Fibroblast of lung (primary cell): ENCODE measurements at regions not wholly inside any gene's neighbourhood (a gene's known extent, or its start where the extent isn't known, plus 50 kb on each side); places are given as distances from the start of the nearest gene placed in this dataset.

ENCODE experiments used
- DNase-seq, 2 donors: peaks; one replicate each; pipeline versions ENCODE4 v3.0.0 to v3.0.0-alpha.2; 2010; ENCODE audit warnings: low read depth in 2 of 2
- H2AFZ ChIP-seq: 2 replicates; pipeline ENCODE4 v1.5.1; 2012; ENCODE audit warnings: low read length, control low read depth, inconsistent platforms
- H3K27ac ChIP-seq: 2 replicates; pipeline ENCODE4 v1.5.1; 2011; ENCODE audit warnings: low read length, control low read depth; ENCODE audit not compliant: insufficient read depth
- H3K27me3 ChIP-seq: 2 replicates; pipeline ENCODE4 v1.5.1; 2011; ENCODE audit warnings: mild to moderate bottlenecking, low read length; ENCODE audit not compliant: control insufficient read depth, insufficient read depth
- H3K36me3 ChIP-seq: 2 replicates; pipeline ENCODE4 v1.5.1; 2011; ENCODE audit warnings: low read length; ENCODE audit not compliant: control insufficient read depth, insufficient read depth
- H3K4me1 ChIP-seq: 2 replicates; pipeline ENCODE4 v1.5.1; 2011; ENCODE audit warnings: low read length; ENCODE audit not compliant: control insufficient read depth, insufficient read depth; ENCODE audit errors: extremely low read depth
- H3K4me2 ChIP-seq: 2 replicates; pipeline ENCODE4 v1.5.1; 2011; ENCODE audit warnings: low read length, control low read depth; ENCODE audit not compliant: insufficient read depth; ENCODE audit errors: extremely low read depth
- H3K4me3 ChIP-seq, 4 experiments: fragments of 200-600 bp in 1 of 4; sonication (generic) in 1 of 4; replicated peaks in 1 of 4; 2 replicates each; pipeline ENCODE4 v1.5.1; 2011 to 2016; ENCODE audit warnings: low read length in 4 of 4, low read depth in 3 of 4, mild to moderate bottlenecking in 3 of 4, control low read depth in 2 of 4, inconsistent platforms in 1 of 4, mixed read lengths in 1 of 4; ENCODE audit not compliant: insufficient read depth in 1 of 4; ENCODE audit errors: control extremely low read depth in 1 of 4
- H3K79me2 ChIP-seq: 2 replicates; pipeline ENCODE4 v1.5.1; 2012; ENCODE audit warnings: mild to moderate bottlenecking, low read length, inconsistent platforms; ENCODE audit not compliant: control insufficient read depth, insufficient read depth
- H3K9ac ChIP-seq: 2 replicates; pipeline ENCODE4 v1.5.1; 2011; ENCODE audit warnings: mild to moderate bottlenecking, low read length, control low read depth; ENCODE audit not compliant: insufficient read depth
- H3K9me3 ChIP-seq: 2 replicates; pipeline ENCODE4 v1.5.1; 2012; ENCODE audit warnings: low read depth, low read length; ENCODE audit not compliant: control insufficient read depth, insufficient read depth
- H4K20me1 ChIP-seq: 2 replicates; pipeline ENCODE4 v1.5.1; 2011; ENCODE audit warnings: low read length; ENCODE audit not compliant: control insufficient read depth, insufficient read depth; ENCODE audit errors: extremely low read depth
- EZH2 ChIP-seq: IDR thresholded peaks from 2 replicates; pipeline ENCODE4 v1.5.1; 2012; ENCODE audit warnings: low read length, control low read depth, mild to moderate bottlenecking; ENCODE audit errors: missing control alignments
- TF ChIP-seq, protein P1 (sequence below), 2 donors: IDR thresholded peaks in 1 of 2; conservative IDR thresholded peaks in 1 of 2; 1 replicate in 1 of 2; 2 replicates in 1 of 2; pipeline ENCODE4 v1.5.1; 2011 to 2012; ENCODE audit warnings: low read length in 2 of 2, control low read depth in 1 of 2, inconsistent platforms in 1 of 2, low read depth in 1 of 2, mild to moderate bottlenecking in 1 of 2

DNA sequence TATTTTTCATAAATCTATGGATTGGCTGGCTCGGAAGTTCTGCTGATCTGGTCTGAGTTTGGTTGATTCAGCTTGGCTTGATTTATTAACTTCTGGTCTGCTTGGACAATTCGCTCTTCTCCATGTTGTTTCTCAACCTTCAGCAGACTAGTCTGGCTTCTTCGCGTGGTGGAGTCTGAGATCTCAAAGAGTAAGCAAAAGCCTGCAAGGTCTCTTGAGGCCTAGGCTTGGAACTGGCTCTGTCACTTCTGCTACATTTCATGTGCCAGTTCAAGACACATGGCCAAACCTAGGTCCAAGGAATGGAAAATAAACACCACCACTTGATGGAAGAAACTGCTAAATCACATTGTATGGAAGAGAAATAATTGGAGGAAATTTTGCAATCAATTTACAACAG is 115.1 kb upstream of the JAG1 start:
- no peaks in the 10 kb centered on the region for H3K36me3 ChIP-seq
- H4K20me1 ChIP-seq = no peaks in the 10 kb centered on the region
- H3K79me2 ChIP-seq = no peaks in the 10 kb centered on the region
- H3K9ac ChIP-seq = no peak overlapping the region
- TF ChIP-seq EZH2 = no peak
- TF ChIP-seq, protein P1, sequence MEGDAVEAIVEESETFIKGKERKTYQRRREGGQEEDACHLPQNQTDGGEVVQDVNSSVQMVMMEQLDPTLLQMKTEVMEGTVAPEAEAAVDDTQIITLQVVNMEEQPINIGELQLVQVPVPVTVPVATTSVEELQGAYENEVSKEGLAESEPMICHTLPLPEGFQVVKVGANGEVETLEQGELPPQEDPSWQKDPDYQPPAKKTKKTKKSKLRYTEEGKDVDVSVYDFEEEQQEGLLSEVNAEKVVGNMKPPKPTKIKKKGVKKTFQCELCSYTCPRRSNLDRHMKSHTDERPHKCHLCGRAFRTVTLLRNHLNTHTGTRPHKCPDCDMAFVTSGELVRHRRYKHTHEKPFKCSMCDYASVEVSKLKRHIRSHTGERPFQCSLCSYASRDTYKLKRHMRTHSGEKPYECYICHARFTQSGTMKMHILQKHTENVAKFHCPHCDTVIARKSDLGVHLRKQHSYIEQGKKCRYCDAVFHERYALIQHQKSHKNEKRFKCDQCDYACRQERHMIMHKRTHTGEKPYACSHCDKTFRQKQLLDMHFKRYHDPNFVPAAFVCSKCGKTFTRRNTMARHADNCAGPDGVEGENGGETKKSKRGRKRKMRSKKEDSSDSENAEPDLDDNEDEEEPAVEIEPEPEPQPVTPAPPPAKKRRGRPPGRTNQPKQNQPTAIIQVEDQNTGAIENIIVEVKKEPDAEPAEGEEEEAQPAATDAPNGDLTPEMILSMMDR (conservative IDR thresholded peaks at IDR 0.05 in 1 of 2, IDR thresholded peaks at IDR 0.05 in 1 of 2; ENCODE audit: low read depth in 1 of 2, low read length in 2 of 2) = no peak
- no peak for DNase-seq
- no peak overlapping the region for H3K4me2 ChIP-seq
- no peaks in the 10 kb centered on the region for H3K9me3 ChIP-seq
- H3K4me1 ChIP-seq = no peaks in the 10 kb centered on the region
- no peaks in the 10 kb centered on the region for H3K27me3 ChIP-seq
- H3K4me3 ChIP-seq = no peak overlapping the region
- H2AFZ ChIP-seq = no peak overlapping the region
- H3K27ac ChIP-seq = no peak overlapping the region

DNA sequence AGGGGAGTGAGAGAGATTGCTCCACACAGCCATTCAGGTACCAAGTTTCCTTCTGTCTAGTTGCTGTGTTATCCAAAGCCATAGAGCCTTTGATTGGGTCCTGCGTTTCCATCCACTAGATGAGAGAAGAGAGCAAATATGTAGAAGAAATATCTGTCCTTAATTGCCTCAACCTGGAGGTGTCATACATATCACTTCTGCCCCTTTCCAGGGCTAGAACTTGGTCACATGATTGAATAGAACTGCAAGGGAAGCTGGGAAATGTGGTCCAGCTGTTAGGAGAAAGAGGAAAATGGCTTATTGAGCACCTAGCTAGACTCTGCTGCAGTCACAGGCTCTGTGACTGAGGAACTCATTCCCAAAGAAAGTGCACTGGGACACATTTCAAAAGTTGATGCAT is 115.6 kb upstream of the JAG1 start:
- Histone ChIP-seq H3K4me1 (no peaks in the 10 kb centered on the region), H2AFZ (no peak overlapping the region), H3K36me3 (no peaks in the 10 kb centered on the region), H3K9me3 (no peaks in the 10 kb centered on the region), H4K20me1 (no peaks in the 10 kb centered on the region), H3K27ac (no peak overlapping the region), H3K79me2 (no peaks in the 10 kb centered on the region), H3K4me3 (no peak overlapping the region), H3K27me3 (no peaks in the 10 kb centered on the region), H3K4me2 (no peak overlapping the region), H3K9ac (no peak overlapping the region)
- TF ChIP-seq EZH2 = no peak
- TF ChIP-seq, protein P1 (conservative IDR thresholded peaks at IDR 0.05 in 1 of 2, IDR thresholded peaks at IDR 0.05 in 1 of 2; ENCODE audit: low read depth in 1 of 2, low read length in 2 of 2) = no peak
- no peak for DNase-seq

DNA sequence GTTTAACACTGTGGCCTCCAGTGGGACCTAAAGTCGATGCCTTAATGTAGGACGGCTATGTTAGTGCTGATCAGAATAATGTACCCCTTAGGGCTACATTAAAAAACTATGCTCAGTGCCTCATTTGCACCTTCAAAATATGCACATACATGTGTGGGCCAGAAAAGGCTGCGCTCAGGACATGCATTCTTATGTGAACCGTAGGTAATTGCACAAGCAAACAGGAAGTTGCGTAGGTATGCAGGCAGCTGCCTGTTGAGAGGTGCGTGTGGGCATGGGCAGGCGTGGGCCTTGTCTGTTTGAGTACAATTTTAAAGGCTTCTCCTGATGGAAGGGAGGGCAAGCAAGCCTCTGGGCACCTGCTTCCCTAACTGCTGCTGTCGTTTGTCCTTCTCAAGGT is 116.2 kb upstream of the JAG1 start:
- Histone ChIP-seq H3K9ac (no peak overlapping the region), H3K79me2 (no peaks in the 10 kb centered on the region), H3K27ac (no peak overlapping the region), H3K4me2 (no peak overlapping the region), H4K20me1 (no peaks in the 10 kb centered on the region), H3K36me3 (no peaks in the 10 kb centered on the region), H3K4me1 (no peaks in the 10 kb centered on the region), H3K9me3 (no peaks in the 10 kb centered on the region), H3K4me3 (no peak overlapping the region), H3K27me3 (no peaks in the 10 kb centered on the region), H2AFZ (no peak overlapping the region)
- no peak for TF ChIP-seq EZH2
- TF ChIP-seq, protein P1 (conservative IDR thresholded peaks at IDR 0.05 in 1 of 2, IDR thresholded peaks at IDR 0.05 in 1 of 2; ENCODE audit: low read depth in 1 of 2, low read length in 2 of 2) = no peak
- no peak for DNase-seq
